GM12864 (cell line): ENCODE measurements at regions not wholly inside any gene's neighbourhood (a gene's known extent, or its start where the extent isn't known, plus 50 kb on each side); places are given as distances from the start of the nearest gene placed in this dataset.

Experiments
- DNase-seq: peaks from one replicate; pipeline ENCODE4 v3.0.0-alpha.2; 2011; ENCODE audit warnings: low read depth
- H3K4me3 ChIP-seq: 2 replicates; pipeline ENCODE4 v1.5.1; 2011; ENCODE audit warnings: mild to moderate bottlenecking, low read depth, low read length, control low read depth
- CTCF ChIP-seq: IDR thresholded peaks from 2 replicates; pipeline ENCODE4 v1.5.1; 2011; ENCODE audit warnings: low read depth, mild to moderate bottlenecking, moderate library complexity, low read length, control low read depth, inconsistent platforms; ENCODE audit errors: missing control alignments

GRCh38 chr20:50385733-50386640, 124.2 kb upstream of the PTPN1 start:
- no peak for TF ChIP-seq CTCF
- no peak overlapping the region for H3K4me3 ChIP-seq
- no peak for DNase-seq

GRCh38 chr20:50386641-50386960, 123.6 kb upstream of the PTPN1 start:
- TF ChIP-seq CTCF: no peak
- DNase-seq: no peak
- H3K4me3 ChIP-seq: no peak overlapping the region

GRCh38 chr20:50387218-50387995, 122.8 kb upstream of the PTPN1 start:
- no peak overlapping the region for H3K4me3 ChIP-seq
- TF ChIP-seq CTCF: no peak
- DNase-seq: no peak

- H3K4me3 ChIP-seq: no peak overlapping the region
- no peak for TF ChIP-seq CTCF
- no peak for DNase-seq
These were observed 122.2 kb upstream of the PTPN1 start for GRCh38 chr20:50387996-50388332.

- DNase-seq: no peak
- no peak for TF ChIP-seq CTCF
- H3K4me3 ChIP-seq: no peak overlapping the region
These were observed 121.3 kb upstream of the PTPN1 start for GRCh38 chr20:50388733-50389437.

- no peak overlapping the region for H3K4me3 ChIP-seq
These were observed 120.8 kb upstream of the PTPN1 start for GRCh38 chr20:50389438-50389807.

More at GRCh38 chr20:50389438-50389807, 120.8 kb upstream of the PTPN1 start:
- TF ChIP-seq CTCF: no peak
- no peak for DNase-seq
